ENCODE measurements at regions not wholly inside any gene's neighbourhood (a gene's known extent, or its start where the extent isn't known, plus 50 kb on each side); places are given as distances from the start of the nearest gene placed in this dataset.
A peak's percentile ranks its signal among the peaks of the same experiment; 100 is the strongest.

DNA sequence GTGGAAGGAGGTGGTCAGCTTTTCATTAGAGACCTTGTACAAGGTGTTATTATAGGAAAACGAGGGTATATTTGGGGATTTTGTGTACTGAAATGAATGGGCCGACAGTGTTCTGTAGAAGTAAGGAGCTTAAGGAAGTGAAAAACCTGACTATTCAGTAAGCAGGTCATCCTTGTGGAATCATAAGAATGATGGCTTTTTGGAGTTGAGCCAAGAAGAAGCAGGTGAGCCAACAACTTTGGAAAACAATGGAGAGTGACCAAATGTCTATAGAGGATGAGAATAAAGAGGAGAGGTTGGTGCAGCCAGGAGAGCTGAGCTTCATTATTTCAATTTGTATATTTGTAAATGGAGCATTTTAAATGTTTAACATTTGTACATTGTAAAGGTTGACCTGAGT lies 595.7 kb downstream of the CCSER2 start:
- H3K27ac ChIP-seq, result no peak overlapping the region
- intact Hi-C loops (cut with DNase I), result no loop called here
- ATAC-seq, result no peak
- H3K4me1 ChIP-seq, result no peaks in the 10 kb centered on the region
- no peak for DNase-seq
- H3K27me3 ChIP-seq (ENCODE audit: low read depth), result no peaks in the 10 kb centered on the region
- TF ChIP-seq, protein P1, sequence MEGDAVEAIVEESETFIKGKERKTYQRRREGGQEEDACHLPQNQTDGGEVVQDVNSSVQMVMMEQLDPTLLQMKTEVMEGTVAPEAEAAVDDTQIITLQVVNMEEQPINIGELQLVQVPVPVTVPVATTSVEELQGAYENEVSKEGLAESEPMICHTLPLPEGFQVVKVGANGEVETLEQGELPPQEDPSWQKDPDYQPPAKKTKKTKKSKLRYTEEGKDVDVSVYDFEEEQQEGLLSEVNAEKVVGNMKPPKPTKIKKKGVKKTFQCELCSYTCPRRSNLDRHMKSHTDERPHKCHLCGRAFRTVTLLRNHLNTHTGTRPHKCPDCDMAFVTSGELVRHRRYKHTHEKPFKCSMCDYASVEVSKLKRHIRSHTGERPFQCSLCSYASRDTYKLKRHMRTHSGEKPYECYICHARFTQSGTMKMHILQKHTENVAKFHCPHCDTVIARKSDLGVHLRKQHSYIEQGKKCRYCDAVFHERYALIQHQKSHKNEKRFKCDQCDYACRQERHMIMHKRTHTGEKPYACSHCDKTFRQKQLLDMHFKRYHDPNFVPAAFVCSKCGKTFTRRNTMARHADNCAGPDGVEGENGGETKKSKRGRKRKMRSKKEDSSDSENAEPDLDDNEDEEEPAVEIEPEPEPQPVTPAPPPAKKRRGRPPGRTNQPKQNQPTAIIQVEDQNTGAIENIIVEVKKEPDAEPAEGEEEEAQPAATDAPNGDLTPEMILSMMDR (IDR thresholded peaks at IDR 0.05), result no peak
- H3K9me3 ChIP-seq, result no peaks in the 10 kb centered on the region
- no peaks in the 10 kb centered on the region for H3K36me3 ChIP-seq
- no peak overlapping the region for H3K4me3 ChIP-seq

DNA sequence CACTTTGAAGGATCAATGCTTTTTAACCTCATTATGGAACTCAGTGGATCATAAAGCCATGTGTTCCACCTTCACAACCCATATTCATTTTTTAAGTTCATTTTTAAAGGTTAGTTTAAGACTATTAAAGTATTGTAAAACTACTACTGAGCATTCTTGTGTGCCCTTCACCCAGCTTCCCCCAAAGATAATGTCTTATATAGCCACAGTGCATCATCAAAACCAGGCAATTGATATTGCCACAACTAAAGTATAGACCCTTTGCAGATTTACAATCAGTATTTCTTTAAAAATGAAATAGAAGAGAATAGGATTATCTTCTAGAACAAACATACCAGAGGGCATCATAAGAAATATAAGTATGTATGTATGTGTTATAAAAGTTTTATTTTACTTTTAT lies 597.1 kb downstream of the CCSER2 start:
- Histone ChIP-seq H3K4me3 (no peak overlapping the region), H3K27me3 (ENCODE audit: low read depth) (no peaks in the 10 kb centered on the region), H3K36me3 (no peaks in the 10 kb centered on the region), H3K27ac (no peak overlapping the region), H3K9me3 (no peaks in the 10 kb centered on the region), H3K4me1 (no peaks in the 10 kb centered on the region)
- ATAC-seq (no peak), DNase-seq (no peak)
- intact Hi-C loops (cut with DNase I), result no loop called here
- TF ChIP-seq, protein P1 (IDR thresholded peaks at IDR 0.05), result no peak

DNA sequence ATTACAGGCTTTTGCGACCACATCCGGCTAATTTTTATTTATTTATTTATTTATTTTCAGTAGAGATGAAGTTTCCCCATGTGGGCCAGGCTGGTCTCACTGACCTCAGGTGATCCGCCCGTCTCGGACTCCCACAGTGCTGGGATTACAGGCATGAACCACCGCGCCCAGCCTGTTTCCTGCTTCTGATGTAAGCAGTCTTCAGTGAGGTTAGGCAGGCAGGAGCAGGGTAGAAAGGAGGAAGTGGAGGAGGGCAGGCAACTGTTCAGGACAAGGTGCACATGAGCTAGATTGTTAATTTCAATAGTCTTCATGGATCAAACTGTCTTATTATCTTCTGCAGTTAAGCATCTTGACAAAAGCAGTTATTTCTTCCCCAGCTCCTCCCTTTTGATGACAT lies 605.0 kb downstream of the CCSER2 start:
- no peaks in the 10 kb centered on the region for H3K4me1 ChIP-seq
- no peak for ATAC-seq

DNA sequence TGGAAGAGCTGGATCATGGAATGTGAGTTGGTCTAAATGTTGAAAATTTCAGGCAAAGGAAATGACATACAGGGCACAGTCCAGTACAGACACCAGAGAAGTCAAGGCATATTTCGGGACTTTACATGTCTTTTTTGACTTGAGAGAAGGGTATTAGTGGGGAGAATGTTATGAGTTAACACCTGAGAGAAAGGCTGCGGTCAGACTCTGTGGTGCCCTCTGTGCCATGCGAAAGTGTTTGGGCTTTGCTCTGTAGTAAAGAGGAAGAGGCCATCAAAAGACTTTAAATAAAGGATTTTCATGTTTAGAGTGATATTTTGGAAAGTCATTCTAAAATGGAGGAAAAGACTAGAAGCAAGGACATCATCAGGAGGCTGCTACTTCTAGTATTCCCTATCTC lies 607.4 kb downstream of the CCSER2 start:
- DNase-seq (no peak), ATAC-seq (no peak)
- no peaks in the 10 kb centered on the region for H3K9me3 ChIP-seq
- H3K36me3 ChIP-seq, result no peaks in the 10 kb centered on the region
- TF ChIP-seq, protein P1 (IDR thresholded peaks at IDR 0.05), result no peak
- H3K27me3 ChIP-seq (ENCODE audit: low read depth), result no peaks in the 10 kb centered on the region
- H3K4me3 ChIP-seq, result no peak overlapping the region
- H3K27ac ChIP-seq, result no peak overlapping the region
- H3K4me1 ChIP-seq, result no peaks in the 10 kb centered on the region
- intact Hi-C loops (cut with DNase I), result no loop called here

More for the DNA sequence above, 605.0 kb downstream of the CCSER2 start:
- Histone ChIP-seq H3K4me3 (no peak overlapping the region), H3K27ac (no peak overlapping the region), H3K9me3 (no peaks in the 10 kb centered on the region), H3K36me3 (no peaks in the 10 kb centered on the region), H3K27me3 (ENCODE audit: low read depth) (no peaks in the 10 kb centered on the region)
- TF ChIP-seq, protein P1 (IDR thresholded peaks at IDR 0.05), result no peak
- no peak for DNase-seq
- intact Hi-C loops (cut with DNase I), result no loop called here

DNA sequence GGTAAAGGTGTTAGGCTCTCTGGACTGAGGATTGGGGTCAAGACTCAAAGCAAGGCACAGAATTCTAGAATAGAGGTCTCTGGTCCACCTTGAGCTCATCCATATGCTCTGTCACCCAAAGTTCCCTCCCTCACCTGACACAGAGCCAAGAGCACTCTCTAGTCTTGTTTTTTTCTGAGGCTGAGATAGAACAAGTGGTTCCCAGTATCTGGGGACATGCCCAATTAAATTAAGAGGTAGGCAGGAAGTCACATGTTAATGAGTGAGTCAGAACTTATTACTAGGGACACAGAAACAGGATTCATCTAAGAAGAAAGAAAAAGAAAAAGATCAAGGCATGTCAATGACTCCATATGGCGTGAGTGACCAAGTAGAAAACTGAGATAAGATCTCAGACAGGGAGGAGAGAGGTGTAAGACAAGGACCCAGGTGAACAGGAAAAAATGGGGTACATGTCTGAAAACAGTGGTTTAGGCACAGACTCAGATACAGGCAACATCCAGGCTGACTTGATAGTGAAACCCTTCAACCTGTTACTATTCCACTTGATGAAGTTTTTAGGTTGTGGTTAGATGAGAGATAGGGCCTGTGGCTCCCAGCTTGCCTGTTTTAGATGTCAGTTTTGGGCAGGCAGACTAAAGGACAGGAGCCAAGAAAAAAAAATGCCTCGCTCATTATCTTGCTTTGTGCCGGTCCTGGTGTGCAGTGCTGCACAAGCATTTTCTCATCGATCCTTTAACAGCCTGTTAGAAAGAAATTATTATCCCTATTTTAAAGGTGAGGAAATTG lies 609.9 kb downstream of the CCSER2 start:
- TF ChIP-seq, protein P1 (IDR thresholded peaks at IDR 0.05), result no peak
- Histone ChIP-seq H3K27ac (no peak overlapping the region), H3K4me1 (no peaks in the 10 kb centered on the region), H3K36me3 (no peaks in the 10 kb centered on the region), H3K9me3 (no peaks in the 10 kb centered on the region), H3K27me3 (ENCODE audit: low read depth) (no peaks in the 10 kb centered on the region), H3K4me3 (no peak overlapping the region)
- ATAC-seq (peak; percentile 40 to 64), DNase-seq (no peak)
- intact Hi-C loops (cut with DNase I), result no loop called here

Data from lower lobe of right lung (tissue), 2 donors.